ENCODE measurements at regions not wholly inside any gene's neighbourhood (a gene's known extent, or its start where the extent isn't known, plus 50 kb on each side); places are given as distances from the start of the nearest gene placed in this dataset.

DNA sequence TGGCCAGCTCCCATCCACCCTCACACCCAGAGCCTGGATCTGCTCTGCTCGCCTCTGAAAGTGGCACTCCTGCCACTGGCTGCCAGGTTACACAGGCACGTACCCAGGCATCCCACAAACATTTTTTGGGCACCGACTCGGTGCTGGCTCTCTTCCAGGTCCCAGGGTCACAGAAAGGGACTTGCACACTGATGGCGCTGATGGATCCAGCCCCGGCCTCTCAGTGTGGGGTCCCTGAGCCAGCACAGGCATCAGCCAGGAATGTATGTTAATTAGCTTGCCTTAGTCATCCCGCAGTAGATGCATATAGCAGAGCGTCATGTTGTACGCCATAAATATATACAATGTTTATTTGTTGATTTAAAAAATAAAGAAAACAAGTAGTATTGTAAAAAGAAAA lies 537.2 kb downstream of the NPHP4 start:
- TF ChIP-seq, protein P1, sequence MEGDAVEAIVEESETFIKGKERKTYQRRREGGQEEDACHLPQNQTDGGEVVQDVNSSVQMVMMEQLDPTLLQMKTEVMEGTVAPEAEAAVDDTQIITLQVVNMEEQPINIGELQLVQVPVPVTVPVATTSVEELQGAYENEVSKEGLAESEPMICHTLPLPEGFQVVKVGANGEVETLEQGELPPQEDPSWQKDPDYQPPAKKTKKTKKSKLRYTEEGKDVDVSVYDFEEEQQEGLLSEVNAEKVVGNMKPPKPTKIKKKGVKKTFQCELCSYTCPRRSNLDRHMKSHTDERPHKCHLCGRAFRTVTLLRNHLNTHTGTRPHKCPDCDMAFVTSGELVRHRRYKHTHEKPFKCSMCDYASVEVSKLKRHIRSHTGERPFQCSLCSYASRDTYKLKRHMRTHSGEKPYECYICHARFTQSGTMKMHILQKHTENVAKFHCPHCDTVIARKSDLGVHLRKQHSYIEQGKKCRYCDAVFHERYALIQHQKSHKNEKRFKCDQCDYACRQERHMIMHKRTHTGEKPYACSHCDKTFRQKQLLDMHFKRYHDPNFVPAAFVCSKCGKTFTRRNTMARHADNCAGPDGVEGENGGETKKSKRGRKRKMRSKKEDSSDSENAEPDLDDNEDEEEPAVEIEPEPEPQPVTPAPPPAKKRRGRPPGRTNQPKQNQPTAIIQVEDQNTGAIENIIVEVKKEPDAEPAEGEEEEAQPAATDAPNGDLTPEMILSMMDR (IDR thresholded peaks at IDR 0.05): no peak
- no peak for TF ChIP-seq POLR2A (IDR thresholded peaks at IDR 0.05)

Measured in right lobe of liver (tissue), 4 donors.